Muscle of leg (tissue), 3 donors: ENCODE measurements at regions not wholly inside any gene's neighbourhood (a gene's known extent, or its start where the extent isn't known, plus 50 kb on each side); places are given as distances from the start of the nearest gene placed in this dataset.
"Not testable (repeated sequence)": the region's sequence is repeated elsewhere in the genome, so short reads cannot be mapped to it uniquely, and the experiment has no call there.

Source experiments
- DNase-seq: peaks from one replicate; pipeline ENCODE4 v3.0.0; 2013
- H3K27ac ChIP-seq: one replicate; pipeline ENCODE4 v1.5.1; 2013; ENCODE audit warnings: mild to moderate bottlenecking, low read length, control low read depth
- H3K27me3 ChIP-seq: one replicate; pipeline ENCODE4 v1.6.1; 2013; ENCODE audit warnings: low read length; ENCODE audit not compliant: control insufficient read depth, insufficient read depth
- H3K36me3 ChIP-seq: one replicate; pipeline ENCODE4 v1.6.1; 2013; ENCODE audit warnings: low read length; ENCODE audit not compliant: control insufficient read depth, insufficient read depth
- H3K4me1 ChIP-seq: one replicate; pipeline ENCODE4 v1.6.1; 2013; ENCODE audit warnings: low read length; ENCODE audit not compliant: control insufficient read depth, insufficient read depth
- H3K4me3 ChIP-seq: one replicate; pipeline ENCODE4 v1.5.1; 2013; ENCODE audit warnings: low read length, control low read depth
- H3K9me3 ChIP-seq: replicated peaks from 2 replicates; pipeline ENCODE4 v1.6.1; 2013; ENCODE audit warnings: low read depth, low read length; ENCODE audit not compliant: control insufficient read depth
- WGBS: methylation state at CpG from one replicate; pipeline ENCODE4 v1.1.5; 2013; ENCODE audit warnings: missing lambda C conversion rate; ENCODE audit not compliant: insufficient coverage; 5-methylcytosine and 5-hydroxymethylcytosine counted together

GRCh38 chr6:76942203-76942966 lies 520.9 kb downstream of the HTR1B start:
- no peaks in the 10 kb centered on the region for H3K4me1 ChIP-seq
- no peak for DNase-seq
- no peaks in the 10 kb centered on the region for H3K27me3 ChIP-seq
- H3K9me3 ChIP-seq = peaks cover 3% of the 10 kb centered on the region
- no peak overlapping the region for H3K27ac ChIP-seq
- H3K36me3 ChIP-seq = no peaks in the 10 kb centered on the region
- H3K4me3 ChIP-seq = no peak overlapping the region
- 86% methylated on average over 1 of the region's 2 CpGs for WGBS

- H3K27me3 ChIP-seq = no peaks in the 10 kb centered on the region
- DNase-seq = no peak
- no peaks in the 10 kb centered on the region for H3K4me1 ChIP-seq
- no peak overlapping the region for H3K4me3 ChIP-seq
- peaks cover 3% of the 10 kb centered on the region for H3K9me3 ChIP-seq
- H3K27ac ChIP-seq = no peak overlapping the region
- no CpG with 5 or more reads among the region's 1 CpG for WGBS
- H3K36me3 ChIP-seq = no peaks in the 10 kb centered on the region
These were observed 523.1 kb downstream of the HTR1B start for GRCh38 chr6:76940191-76940590.

GRCh38 chr6:76914737-76915136 lies 548.6 kb downstream of the HTR1B start:
- H3K36me3 ChIP-seq = no peaks in the 10 kb centered on the region
- H3K27ac ChIP-seq = no peak overlapping the region
- WGBS = no CpG with 5 or more reads among the region's 2 CpGs
- no peaks in the 10 kb centered on the region for H3K9me3 ChIP-seq
- no peaks in the 10 kb centered on the region for H3K4me1 ChIP-seq
- no peak overlapping the region for H3K4me3 ChIP-seq
- DNase-seq = no peak
- no peaks in the 10 kb centered on the region for H3K27me3 ChIP-seq

GRCh38 chr6:76905541-76905940 lies 557.8 kb downstream of the HTR1B start:
- not testable (repeated sequence) for H3K27me3 ChIP-seq, H3K4me1 ChIP-seq, H3K4me3 ChIP-seq, H3K36me3 ChIP-seq, H3K27ac ChIP-seq, DNase-seq, H3K9me3 ChIP-seq
- 90% methylated on average over 5 of the region's 6 CpGs for WGBS

- WGBS = no CpG with 5 or more reads among the region's 3 CpGs
- Histone ChIP-seq H3K36me3 (no peaks in the 10 kb centered on the region), H3K4me3 (no peak overlapping the region), H3K4me1 (no peaks in the 10 kb centered on the region), H3K27ac (no peak overlapping the region), H3K9me3 (peaks cover 6% of the 10 kb centered on the region), H3K27me3 (no peaks in the 10 kb centered on the region)
- no peak for DNase-seq
These were observed 570.7 kb downstream of the HTR1B start for GRCh38 chr6:76892542-76892941.

- H3K36me3 ChIP-seq = no peaks in the 10 kb centered on the region
- peak; percentile 83 for DNase-seq
- no peaks in the 10 kb centered on the region for H3K27me3 ChIP-seq
- peaks cover 2% of the 10 kb centered on the region for H3K9me3 ChIP-seq
- no peak overlapping the region for H3K4me3 ChIP-seq
- no peak overlapping the region for H3K27ac ChIP-seq
- H3K4me1 ChIP-seq = peaks cover 3% of the 10 kb centered on the region
These were observed 574.9 kb downstream of the HTR1B start for GRCh38 chr6:76888351-76888750.

- H3K27me3 ChIP-seq = no peaks in the 10 kb centered on the region
- no peak overlapping the region for H3K4me3 ChIP-seq
- H3K27ac ChIP-seq = no peak overlapping the region
- H3K4me1 ChIP-seq = peaks cover 3% of the 10 kb centered on the region
- DNase-seq = no peak
- no peaks in the 10 kb centered on the region for H3K36me3 ChIP-seq
- no peaks in the 10 kb centered on the region for H3K9me3 ChIP-seq
- WGBS = no CpG with 5 or more reads among the region's 3 CpGs
These were observed 576.4 kb downstream of the HTR1B start for GRCh38 chr6:76886900-76887299.

- no peaks in the 10 kb centered on the region for H3K36me3 ChIP-seq
- peaks cover 3% of the 10 kb centered on the region for H3K4me1 ChIP-seq
- H3K27me3 ChIP-seq = no peaks in the 10 kb centered on the region
- H3K27ac ChIP-seq = no peak overlapping the region
- peaks cover 2% of the 10 kb centered on the region for H3K9me3 ChIP-seq
- WGBS = no CpG with 5 or more reads among the region's 2 CpGs
- no peak overlapping the region for H3K4me3 ChIP-seq
- DNase-seq = peak; percentile 87
These were observed 577.4 kb downstream of the HTR1B start for GRCh38 chr6:76885861-76886301.

- no CpG with 5 or more reads among the region's 1 CpG for WGBS
These were observed 581.9 kb downstream of the HTR1B start for GRCh38 chr6:76881414-76881813.

GRCh38 chr6:76876922-76877553 lies 586.3 kb downstream of the HTR1B start:
- peak; percentile 61 for DNase-seq
- H3K36me3 ChIP-seq = no peaks in the 10 kb centered on the region
- H3K9me3 ChIP-seq = peaks cover 5% of the 10 kb centered on the region
- no peaks in the 10 kb centered on the region for H3K4me1 ChIP-seq
- no peak overlapping the region for H3K27ac ChIP-seq
- no peaks in the 10 kb centered on the region for H3K27me3 ChIP-seq
- H3K4me3 ChIP-seq = no peak overlapping the region
- no CpG with 5 or more reads among the region's 10 CpGs for WGBS

More at GRCh38 chr6:76881414-76881813, 581.9 kb downstream of the HTR1B start:
- Histone ChIP-seq H3K27ac (no peak overlapping the region), H3K4me3 (no peak overlapping the region), H3K27me3 (no peaks in the 10 kb centered on the region), H3K36me3 (no peaks in the 10 kb centered on the region), H3K9me3 (peaks cover 2% of the 10 kb centered on the region), H3K4me1 (peaks cover 3% of the 10 kb centered on the region)
- DNase-seq = no peak
